Liver (tissue), 8 donors: ENCODE measurements at regions not wholly inside any gene's neighbourhood (a gene's known extent, or its start where the extent isn't known, plus 50 kb on each side); places are given as distances from the start of the nearest gene placed in this dataset.

Experiments
- DNase-seq: peaks from one replicate; pipeline ENCODE4 v3.0.0-alpha.2; 2017; ENCODE audit warnings: low spot score
- H3K27ac ChIP-seq, 2 donors: one replicate each; pipeline ENCODE4 v1.7.0; 2013; ENCODE audit warnings: inconsistent platforms in 2 of 2, low read length in 2 of 2, control low read depth in 1 of 2, low read depth in 1 of 2, mild to moderate bottlenecking in 1 of 2
- H3K27me3 ChIP-seq, 4 donors: one replicate each; pipeline versions ENCODE4 v1.6.1 to v1.7.0; 2013; ENCODE audit warnings: low read length in 3 of 4, inconsistent platforms in 1 of 4, mild to moderate bottlenecking in 1 of 4, moderate library complexity in 1 of 4; ENCODE audit not compliant: control insufficient read depth in 4 of 4, insufficient read depth in 4 of 4
- H3K36me3 ChIP-seq, 4 donors: one replicate each; pipeline versions ENCODE4 v1.6.1 to v1.7.0; 2013; ENCODE audit warnings: low read length in 3 of 4, mild to moderate bottlenecking in 3 of 4, low read depth in 1 of 4, moderate library complexity in 1 of 4; ENCODE audit not compliant: control insufficient read depth in 4 of 4, insufficient read depth in 3 of 4
- H3K4me1 ChIP-seq, 4 donors: one replicate each; pipeline versions ENCODE4 v1.6.1 to v1.7.0; 2013; ENCODE audit warnings: low read length in 3 of 4, mild to moderate bottlenecking in 3 of 4, moderate library complexity in 1 of 4; ENCODE audit not compliant: control insufficient read depth in 4 of 4, insufficient read depth in 4 of 4
- H3K4me3 ChIP-seq, 3 donors: one replicate each; pipeline versions ENCODE4 v1.6.1 to v1.7.0; 2013; ENCODE audit warnings: low read length in 3 of 3, control low read depth in 1 of 3, low read depth in 1 of 3, mild to moderate bottlenecking in 1 of 3
- H3K9ac ChIP-seq, 2 donors: one replicate each; pipeline ENCODE4 v1.7.0; 2013; ENCODE audit warnings: low read length in 2 of 2, mild to moderate bottlenecking in 2 of 2, moderate library complexity in 2 of 2, control low read depth in 1 of 2, low read depth in 1 of 2
- H3K9me3 ChIP-seq, 4 donors: one replicate each; pipeline versions ENCODE4 v1.6.1 to v1.7.0; 2013; ENCODE audit warnings: low read length in 3 of 4; ENCODE audit not compliant: control insufficient read depth in 4 of 4
- EGR1 ChIP-seq, 2 donors: IDR thresholded peaks; 2 replicates each; pipeline ENCODE4 v1.6.1; 2016 to 2018; ENCODE audit warnings: antibody characterized with exemption in 2 of 2, low read depth in 2 of 2
- FOXA1 ChIP-seq: IDR thresholded peaks from 2 replicates; pipeline ENCODE4 v1.6.1; 2016; ENCODE audit warnings: antibody characterized with exemption
- FOXA2 ChIP-seq: IDR thresholded peaks from 2 replicates; pipeline ENCODE4 v1.6.1; 2016; ENCODE audit warnings: antibody characterized with exemption
- HNF4A ChIP-seq, 2 donors: conservative IDR thresholded peaks; 2 replicates each; pipeline ENCODE4 v1.6.1; 2016; ENCODE audit warnings: antibody characterized with exemption in 2 of 2, mild to moderate bottlenecking in 2 of 2
- HNF4G ChIP-seq: IDR thresholded peaks from 2 replicates; pipeline ENCODE4 v1.6.1; 2016; ENCODE audit warnings: antibody characterized with exemption
- JUND ChIP-seq, 2 donors: IDR thresholded peaks; 2 replicates each; pipeline ENCODE4 v1.6.1; 2016; ENCODE audit warnings: antibody characterized with exemption in 2 of 2
- NR2F2 ChIP-seq: IDR thresholded peaks from 2 replicates; pipeline ENCODE4 v1.6.1; 2016; ENCODE audit warnings: antibody characterized with exemption
- RAD21 ChIP-seq, 2 donors: IDR thresholded peaks; 2 replicates each; pipeline ENCODE4 v1.6.1; 2016; ENCODE audit warnings: antibody characterized with exemption in 2 of 2, mild to moderate bottlenecking in 2 of 2
- RXRA ChIP-seq, 2 donors: IDR thresholded peaks; 2 replicates each; pipeline ENCODE4 v1.6.1; 2017 to 2018; ENCODE audit warnings: antibody characterized with exemption in 2 of 2, mild to moderate bottlenecking in 1 of 2
- SP1 ChIP-seq: IDR thresholded peaks from 2 replicates; pipeline ENCODE4 v1.6.1; 2018; ENCODE audit warnings: antibody characterized with exemption, mild to moderate bottlenecking
- TAF1 ChIP-seq: conservative IDR thresholded peaks from 2 replicates; pipeline ENCODE4 v1.6.1; 2016; ENCODE audit warnings: antibody characterized with exemption, mild to moderate bottlenecking
- YY1 ChIP-seq: IDR thresholded peaks from 2 replicates; pipeline ENCODE4 v1.6.1; 2016; ENCODE audit warnings: antibody characterized with exemption, mild to moderate bottlenecking
- ZBTB33 ChIP-seq: IDR thresholded peaks from 2 replicates; pipeline ENCODE4 v1.6.1; 2016; ENCODE audit warnings: antibody characterized with exemption
- WGBS: extraction: QIAGEN DNeasy Blood & Tissue Kit; methylation state at CpG from one replicate; pipeline ENCODE4 v1.1.7; 2013; 5-methylcytosine and 5-hydroxymethylcytosine counted together
- TF ChIP-seq, protein P1 (sequence below): fragments of 150-350 bp; IDR thresholded peaks from 2 replicates; pipeline ENCODE4 v1.5.1; 2017; ENCODE audit warnings: improper control_type of control experiment, low read depth, low read length; ENCODE audit not compliant: missing input control
- TF ChIP-seq, protein P2 (sequence below): IDR thresholded peaks from 2 replicates; pipeline ENCODE4 v1.6.1; 2016; ENCODE audit warnings: antibody characterized with exemption
- donor health status: healthy.
- donor health status: healthy.
- donor health status: healthy.
- donor health status: healthy.
- donor health status: healthy.

GRCh38 chr1:13976485-13976884 lies 276.5 kb downstream of the PRDM2 start (continued):
- TF ChIP-seq, protein P1, sequence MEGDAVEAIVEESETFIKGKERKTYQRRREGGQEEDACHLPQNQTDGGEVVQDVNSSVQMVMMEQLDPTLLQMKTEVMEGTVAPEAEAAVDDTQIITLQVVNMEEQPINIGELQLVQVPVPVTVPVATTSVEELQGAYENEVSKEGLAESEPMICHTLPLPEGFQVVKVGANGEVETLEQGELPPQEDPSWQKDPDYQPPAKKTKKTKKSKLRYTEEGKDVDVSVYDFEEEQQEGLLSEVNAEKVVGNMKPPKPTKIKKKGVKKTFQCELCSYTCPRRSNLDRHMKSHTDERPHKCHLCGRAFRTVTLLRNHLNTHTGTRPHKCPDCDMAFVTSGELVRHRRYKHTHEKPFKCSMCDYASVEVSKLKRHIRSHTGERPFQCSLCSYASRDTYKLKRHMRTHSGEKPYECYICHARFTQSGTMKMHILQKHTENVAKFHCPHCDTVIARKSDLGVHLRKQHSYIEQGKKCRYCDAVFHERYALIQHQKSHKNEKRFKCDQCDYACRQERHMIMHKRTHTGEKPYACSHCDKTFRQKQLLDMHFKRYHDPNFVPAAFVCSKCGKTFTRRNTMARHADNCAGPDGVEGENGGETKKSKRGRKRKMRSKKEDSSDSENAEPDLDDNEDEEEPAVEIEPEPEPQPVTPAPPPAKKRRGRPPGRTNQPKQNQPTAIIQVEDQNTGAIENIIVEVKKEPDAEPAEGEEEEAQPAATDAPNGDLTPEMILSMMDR: no peak
- TF ChIP-seq FOXA1 (no peak), TAF1 (no peak), EGR1 (IDR thresholded peaks at IDR 0.05; ENCODE audit: low read depth in 2 of 2) (no peak), SP1 (no peak)

DNA sequence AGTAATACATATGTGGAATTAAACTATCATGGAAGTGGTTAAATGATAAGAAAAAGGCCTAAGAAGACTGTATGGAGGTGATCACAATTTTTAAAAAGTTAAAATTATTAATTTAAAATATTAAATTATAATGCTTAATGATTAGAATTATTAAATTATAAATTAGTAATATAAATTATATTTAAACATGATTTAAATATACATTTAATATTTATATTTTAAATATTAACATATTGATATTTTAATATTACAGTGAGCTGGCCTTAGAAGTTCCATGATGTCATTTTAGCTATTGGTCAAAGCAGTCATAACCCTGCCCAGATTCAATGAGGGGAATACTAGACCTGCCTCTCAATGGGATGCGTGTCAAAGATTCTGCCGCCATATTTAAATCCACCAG lies 281.2 kb downstream of the PRDM2 start:
- H3K36me3 ChIP-seq: no peaks in the 10 kb centered on the region
- H3K9ac ChIP-seq: no peak overlapping the region
- H3K9me3 ChIP-seq: no peaks in the 10 kb centered on the region
- H3K4me1 ChIP-seq: no peaks in the 10 kb centered on the region
- H3K27me3 ChIP-seq: no peaks in the 10 kb centered on the region
- TF ChIP-seq RAD21 (IDR thresholded peaks at IDR 0.05) (no peak), YY1 (no peak), ZBTB33 (no peak), TAF1 (no peak), NR2F2 (no peak), FOXA2 (no peak), SP1 (no peak), HNF4G (no peak), RXRA (IDR thresholded peaks at IDR 0.05) (no peak)
- H3K4me3 ChIP-seq: no peak overlapping the region
- H3K27ac ChIP-seq: no peak overlapping the region
- DNase-seq: no peak
- WGBS: 97% methylated on average over 2 of the region's 2 CpGs

DNA sequence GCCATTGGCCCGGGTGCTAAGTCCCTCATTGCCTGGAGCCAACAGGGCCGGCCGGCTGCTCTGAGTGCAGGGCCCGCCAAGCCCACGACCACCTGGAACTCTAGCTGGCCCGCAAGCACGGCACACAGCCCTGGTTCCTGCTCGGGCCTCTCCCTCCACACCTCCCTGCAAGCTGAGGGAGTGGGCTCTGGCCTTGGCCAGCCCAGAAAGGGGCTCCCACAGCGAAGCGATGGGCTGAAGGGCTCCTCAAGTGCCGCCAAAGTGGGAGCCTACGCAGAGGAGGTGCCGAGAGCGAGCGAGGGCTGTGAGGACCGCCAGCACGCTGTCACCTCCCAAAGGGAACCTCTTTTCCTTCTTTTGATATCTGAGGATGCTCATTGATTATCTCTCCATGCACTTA lies 283.4 kb downstream of the PRDM2 start:
- no peaks in the 10 kb centered on the region for H3K27me3 ChIP-seq
- no peak for DNase-seq
- 93% methylated on average over 17 of the region's 17 CpGs for WGBS
- no peak for TF ChIP-seq JUND (IDR thresholded peaks at IDR 0.05)
- TF ChIP-seq YY1: no peak
- TF ChIP-seq RXRA (IDR thresholded peaks at IDR 0.05): no peak
- TF ChIP-seq, protein P1: no peak
- TF ChIP-seq HNF4A (conservative IDR thresholded peaks at IDR 0.05): no peak
- no peak for TF ChIP-seq NR2F2
- no peak for TF ChIP-seq SP1
- TF ChIP-seq, protein P2, sequence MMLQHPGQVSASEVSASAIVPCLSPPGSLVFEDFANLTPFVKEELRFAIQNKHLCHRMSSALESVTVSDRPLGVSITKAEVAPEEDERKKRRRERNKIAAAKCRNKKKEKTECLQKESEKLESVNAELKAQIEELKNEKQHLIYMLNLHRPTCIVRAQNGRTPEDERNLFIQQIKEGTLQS: no peak
- no peak overlapping the region for H3K27ac ChIP-seq
- H3K36me3 ChIP-seq: no peaks in the 10 kb centered on the region
- H3K9ac ChIP-seq: no peak overlapping the region
- no peak overlapping the region for H3K4me3 ChIP-seq
- peaks cover 0 to 3% (median 0%) of the 10 kb centered on the region in 4 donors for H3K9me3 ChIP-seq
- no peaks in the 10 kb centered on the region for H3K4me1 ChIP-seq
